ENCODE measurements at regions not wholly inside any gene's neighbourhood (a gene's known extent, or its start where the extent isn't known, plus 50 kb on each side); places are given as distances from the start of the nearest gene placed in this dataset.

DNA sequence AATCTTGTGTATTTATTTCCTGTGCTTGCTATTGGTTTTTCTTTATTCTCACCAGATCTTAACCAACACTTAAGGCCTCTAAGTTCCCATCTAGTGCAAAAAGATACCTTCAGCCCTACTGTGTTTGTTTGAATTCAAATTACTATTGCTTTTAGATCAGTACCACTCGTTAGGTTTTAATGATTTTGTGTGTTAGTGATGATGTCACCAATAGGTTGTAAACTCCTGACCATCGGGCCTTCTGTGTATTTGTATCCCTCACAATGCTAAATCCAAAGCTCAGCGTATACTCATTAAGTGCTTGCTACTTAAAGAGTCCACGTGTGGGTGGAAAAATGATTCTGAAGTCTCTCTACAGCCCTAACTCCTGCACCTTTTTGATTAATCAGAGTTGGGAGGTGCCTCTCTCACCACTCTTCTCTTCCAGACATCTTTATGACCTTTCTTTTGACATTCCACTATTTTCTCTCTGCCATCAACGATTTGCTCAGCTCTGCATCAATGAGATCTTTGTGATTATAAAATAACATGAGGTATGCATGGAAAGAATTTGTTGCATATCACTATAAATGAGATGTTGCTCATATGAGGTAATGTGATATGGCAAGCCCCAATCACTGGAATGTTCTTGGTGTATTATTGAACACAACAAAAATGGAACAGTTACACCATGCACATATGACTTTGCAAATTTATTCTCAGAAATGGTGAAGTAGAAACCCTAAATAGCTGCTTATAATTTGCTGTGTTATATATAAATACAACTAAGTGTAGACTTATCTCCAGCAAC lies 55.1 kb upstream of the LAMA2 start:
- Histone ChIP-seq H3K9me3 (ENCODE audit: control insufficient read depth, insufficient read depth, low read length) (peaks cover 9% of the 10 kb centered on the region), H3K36me3 (ENCODE audit: control insufficient read depth, insufficient read depth, low read length) (no peaks in the 10 kb centered on the region), H3K9ac (ENCODE audit: low read depth, low read length) (no peak overlapping the region), H3K27ac (ENCODE audit: low read depth, low read length) (no peak overlapping the region), H3K4me1 (ENCODE audit: control insufficient read depth, insufficient read depth, low read length) (no peaks in the 10 kb centered on the region), H3K4me3 (ENCODE audit: low read depth, low read length) (no peak overlapping the region), H3K27me3 (ENCODE audit: control insufficient read depth, insufficient read depth, low read length) (no peaks in the 10 kb centered on the region)

DNA sequence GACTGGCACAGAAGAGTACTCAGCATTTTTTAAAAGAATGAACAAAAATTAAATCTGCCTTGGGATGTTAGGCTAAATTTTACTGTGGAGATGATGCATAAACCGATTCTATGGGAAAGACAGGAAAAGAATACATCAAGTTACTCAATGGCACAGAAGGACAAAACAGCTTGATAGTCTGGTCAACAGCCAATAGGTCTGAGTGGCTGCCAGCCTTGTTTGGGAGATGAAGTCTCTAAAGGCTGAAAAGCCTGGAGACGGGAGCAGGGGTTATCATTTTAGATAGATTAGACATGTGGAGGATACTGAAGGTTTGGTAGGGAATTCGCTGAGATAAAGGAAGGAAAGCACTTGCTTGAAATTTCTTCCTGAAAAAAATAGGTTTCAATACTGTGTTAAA lies 56.3 kb upstream of the LAMA2 start:
- Histone ChIP-seq H3K4me1 (ENCODE audit: control insufficient read depth, insufficient read depth, low read length) (no peaks in the 10 kb centered on the region), H3K4me3 (ENCODE audit: low read depth, low read length) (no peak overlapping the region), H3K27ac (ENCODE audit: low read depth, low read length) (no peak overlapping the region), H3K27me3 (ENCODE audit: control insufficient read depth, insufficient read depth, low read length) (no peaks in the 10 kb centered on the region), H3K36me3 (ENCODE audit: control insufficient read depth, insufficient read depth, low read length) (no peaks in the 10 kb centered on the region), H3K9me3 (ENCODE audit: control insufficient read depth, insufficient read depth, low read length) (peaks cover 9% of the 10 kb centered on the region), H3K9ac (ENCODE audit: low read depth, low read length) (no peak overlapping the region)

DNA sequence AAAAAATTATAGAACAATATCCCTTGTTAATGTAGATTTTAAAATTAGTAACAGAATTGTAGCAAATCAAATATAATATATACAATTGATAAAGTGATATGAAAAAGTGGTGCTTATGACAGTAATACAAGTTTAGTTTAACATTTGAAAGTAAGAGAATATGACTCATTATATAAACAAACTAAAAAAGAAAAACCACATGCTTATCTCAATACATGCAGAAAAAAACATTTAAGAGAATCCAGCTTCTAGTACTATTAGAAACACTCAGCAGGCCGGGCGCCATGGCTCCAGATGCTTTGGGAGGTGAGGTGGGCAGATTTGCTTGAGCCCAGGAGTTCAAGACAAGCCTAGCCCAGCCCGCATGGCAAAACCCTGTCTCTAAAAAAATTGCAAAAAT lies 60.7 kb upstream of the LAMA2 start:
- H3K27me3 ChIP-seq (ENCODE audit: control insufficient read depth, insufficient read depth, low read length): no peaks in the 10 kb centered on the region
- no peak overlapping the region for H3K27ac ChIP-seq (ENCODE audit: low read depth, low read length)
- no peak overlapping the region for H3K9ac ChIP-seq (ENCODE audit: low read depth, low read length)
- H3K9me3 ChIP-seq (ENCODE audit: control insufficient read depth, insufficient read depth, low read length): no peaks in the 10 kb centered on the region
- H3K4me1 ChIP-seq (ENCODE audit: control insufficient read depth, insufficient read depth, low read length): no peaks in the 10 kb centered on the region
- H3K4me3 ChIP-seq (ENCODE audit: low read depth, low read length): no peak overlapping the region
- no peaks in the 10 kb centered on the region for H3K36me3 ChIP-seq (ENCODE audit: control insufficient read depth, insufficient read depth, low read length)

DNA sequence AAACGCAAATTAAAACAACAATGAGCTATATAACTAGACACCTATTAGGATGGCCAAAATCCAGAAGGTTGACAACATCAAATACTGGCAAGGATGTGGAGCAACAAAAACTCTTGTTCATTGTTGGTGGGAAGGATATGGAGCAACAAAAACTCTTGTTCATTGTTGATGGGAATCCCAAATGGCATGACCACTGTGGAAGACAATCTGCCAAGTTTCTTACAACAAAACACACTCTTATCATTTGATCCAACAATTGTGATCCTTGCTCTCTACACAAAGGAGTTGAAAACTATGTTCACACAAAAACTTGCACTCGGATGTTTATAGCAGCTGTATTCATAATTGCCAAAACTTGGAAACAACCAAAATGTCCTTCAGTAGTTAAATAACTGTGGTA lies 61.8 kb upstream of the LAMA2 start:
- Histone ChIP-seq H3K27ac (ENCODE audit: low read depth, low read length) (no peak overlapping the region), H3K36me3 (ENCODE audit: control insufficient read depth, insufficient read depth, low read length) (no peaks in the 10 kb centered on the region), H3K9me3 (ENCODE audit: control insufficient read depth, insufficient read depth, low read length) (no peaks in the 10 kb centered on the region)

DNA sequence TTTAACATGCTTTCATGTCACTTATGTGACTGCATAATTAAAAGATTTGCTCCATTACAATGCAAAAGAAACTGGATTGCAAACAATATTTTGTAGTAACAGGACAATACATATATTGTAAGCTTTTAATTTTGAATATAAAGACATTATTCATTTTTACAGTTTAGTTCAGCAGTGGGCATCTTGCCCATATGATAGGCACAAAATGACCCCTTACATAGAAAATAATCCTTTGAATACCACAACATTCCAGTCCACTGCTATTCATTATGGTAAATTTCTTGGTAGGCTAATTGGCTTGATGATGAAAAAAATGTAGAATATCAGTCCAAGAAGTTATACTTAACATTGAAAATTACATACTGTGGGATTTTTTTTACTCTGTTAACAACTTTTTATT lies 74.1 kb upstream of the LAMA2 start:
- Histone ChIP-seq H3K36me3 (ENCODE audit: control insufficient read depth, insufficient read depth, low read length) (no peaks in the 10 kb centered on the region), H3K9me3 (ENCODE audit: control insufficient read depth, insufficient read depth, low read length) (no peaks in the 10 kb centered on the region), H3K27me3 (ENCODE audit: control insufficient read depth, insufficient read depth, low read length) (no peaks in the 10 kb centered on the region), H3K4me3 (ENCODE audit: low read depth, low read length) (no peak overlapping the region), H3K4me1 (ENCODE audit: control insufficient read depth, insufficient read depth, low read length) (no peaks in the 10 kb centered on the region), H3K9ac (ENCODE audit: low read depth, low read length) (no peak overlapping the region), H3K27ac (ENCODE audit: low read depth, low read length) (no peak overlapping the region)

More for the DNA sequence above, 61.8 kb upstream of the LAMA2 start:
- H3K9ac ChIP-seq (ENCODE audit: low read depth, low read length): no peak overlapping the region
- H3K27me3 ChIP-seq (ENCODE audit: control insufficient read depth, insufficient read depth, low read length): no peaks in the 10 kb centered on the region
- no peak overlapping the region for H3K4me3 ChIP-seq (ENCODE audit: low read depth, low read length)
- H3K4me1 ChIP-seq (ENCODE audit: control insufficient read depth, insufficient read depth, low read length): no peaks in the 10 kb centered on the region

DNA sequence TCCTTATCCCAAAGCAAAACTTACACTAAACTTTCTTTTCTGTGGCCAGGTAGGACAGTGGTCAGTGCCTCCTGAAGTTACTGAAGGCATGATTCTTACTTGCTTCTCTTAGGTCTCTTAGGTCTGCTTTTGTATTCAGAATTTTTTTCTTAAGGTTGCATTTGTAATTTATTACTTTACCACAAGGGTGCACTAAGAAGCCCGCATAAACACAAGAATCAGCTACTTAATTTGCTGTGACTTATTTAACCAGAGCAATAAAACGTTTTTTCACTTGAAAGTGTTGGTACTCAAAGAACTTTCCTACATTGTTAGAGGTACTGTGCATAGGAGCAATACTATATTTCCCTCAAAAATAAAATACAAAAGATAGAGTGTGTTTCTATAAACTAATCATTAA lies 75.4 kb upstream of the LAMA2 start:
- H3K9ac ChIP-seq (ENCODE audit: low read depth, low read length): no peak overlapping the region
- H3K4me1 ChIP-seq (ENCODE audit: control insufficient read depth, insufficient read depth, low read length): no peaks in the 10 kb centered on the region
- H3K27me3 ChIP-seq (ENCODE audit: control insufficient read depth, insufficient read depth, low read length): no peaks in the 10 kb centered on the region
- no peaks in the 10 kb centered on the region for H3K9me3 ChIP-seq (ENCODE audit: control insufficient read depth, insufficient read depth, low read length)
- no peaks in the 10 kb centered on the region for H3K36me3 ChIP-seq (ENCODE audit: control insufficient read depth, insufficient read depth, low read length)
- no peak overlapping the region for H3K4me3 ChIP-seq (ENCODE audit: low read depth, low read length)
- no peak overlapping the region for H3K27ac ChIP-seq (ENCODE audit: low read depth, low read length)

DNA sequence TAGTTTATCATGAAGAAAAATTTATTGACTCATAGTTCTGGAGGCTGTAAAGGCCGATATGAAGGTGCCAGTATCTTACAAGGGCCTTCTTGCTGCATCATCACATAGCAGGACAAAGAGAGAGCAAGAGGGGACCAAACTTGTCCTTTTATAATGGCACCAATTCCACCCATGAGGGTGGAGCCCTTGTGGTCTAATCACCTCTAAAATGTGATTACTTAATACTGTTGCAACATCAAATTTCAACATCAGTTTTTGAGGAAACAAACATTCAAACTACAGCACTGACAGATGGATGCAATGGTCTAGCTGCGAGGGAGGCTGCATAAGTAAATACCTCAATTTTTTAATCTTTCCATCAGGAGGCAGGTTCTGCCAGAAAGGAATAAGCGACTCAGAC lies 76.7 kb upstream of the LAMA2 start:
- H3K9me3 ChIP-seq (ENCODE audit: control insufficient read depth, insufficient read depth, low read length): no peaks in the 10 kb centered on the region
- H3K27ac ChIP-seq (ENCODE audit: low read depth, low read length): no peak overlapping the region
- H3K4me3 ChIP-seq (ENCODE audit: low read depth, low read length): no peak overlapping the region
- H3K9ac ChIP-seq (ENCODE audit: low read depth, low read length): no peak overlapping the region
- no peaks in the 10 kb centered on the region for H3K4me1 ChIP-seq (ENCODE audit: control insufficient read depth, insufficient read depth, low read length)
- no peaks in the 10 kb centered on the region for H3K27me3 ChIP-seq (ENCODE audit: control insufficient read depth, insufficient read depth, low read length)
- H3K36me3 ChIP-seq (ENCODE audit: control insufficient read depth, insufficient read depth, low read length): no peaks in the 10 kb centered on the region

DNA sequence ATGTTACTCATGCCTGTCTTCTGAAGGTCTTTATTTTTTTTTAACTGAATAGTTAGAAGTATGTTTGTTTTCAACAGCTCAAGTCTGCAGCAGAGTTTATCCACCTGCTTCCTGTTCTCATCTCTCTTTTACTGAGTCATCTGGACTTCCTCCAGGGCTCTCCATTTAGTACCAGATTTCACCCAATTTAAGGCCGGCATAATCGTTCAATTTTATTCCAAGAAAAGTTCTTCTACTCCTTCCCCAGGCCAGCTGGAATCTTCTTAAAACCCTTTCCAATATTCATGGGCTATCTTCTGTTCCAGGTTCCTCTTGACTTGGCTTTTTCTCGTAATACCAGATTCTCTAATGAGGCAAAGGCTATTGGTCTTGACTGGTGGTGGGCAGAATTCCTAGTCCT lies 79.0 kb upstream of the LAMA2 start:
- no peaks in the 10 kb centered on the region for H3K4me1 ChIP-seq (ENCODE audit: control insufficient read depth, insufficient read depth, low read length)
- no peaks in the 10 kb centered on the region; the same call in 1 of the 2 replicates for H3K9me3 ChIP-seq (ENCODE audit: control insufficient read depth, insufficient read depth, low read length)
- no peak overlapping the region for H3K9ac ChIP-seq (ENCODE audit: low read depth, low read length)
- no peak overlapping the region for H3K4me3 ChIP-seq (ENCODE audit: low read depth, low read length)
- no peak overlapping the region for H3K27ac ChIP-seq (ENCODE audit: low read depth, low read length)
- H3K27me3 ChIP-seq (ENCODE audit: control insufficient read depth, insufficient read depth, low read length): no peaks in the 10 kb centered on the region
- no peaks in the 10 kb centered on the region for H3K36me3 ChIP-seq (ENCODE audit: control insufficient read depth, insufficient read depth, low read length)

DNA sequence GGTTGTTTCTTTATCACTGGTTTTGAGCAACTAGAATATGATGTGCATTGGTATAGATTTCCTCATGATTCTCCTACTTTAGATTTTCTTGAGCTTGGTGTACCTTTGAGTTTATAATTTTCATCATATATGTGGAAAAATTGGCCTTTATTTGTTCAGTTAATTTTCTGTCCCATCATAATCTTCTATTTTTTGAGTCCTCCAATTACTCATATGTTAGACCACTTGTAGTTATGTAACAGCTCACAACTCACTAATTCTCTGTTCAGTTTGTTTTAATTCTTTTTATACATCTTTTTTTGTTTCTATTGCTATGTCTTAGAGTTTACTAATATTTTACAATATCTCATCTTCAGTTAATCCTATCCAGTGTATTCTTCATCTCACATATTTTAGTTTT lies 81.3 kb upstream of the LAMA2 start:
- Histone ChIP-seq H3K36me3 (ENCODE audit: control insufficient read depth, insufficient read depth, low read length) (no peaks in the 10 kb centered on the region), H3K4me3 (ENCODE audit: low read depth, low read length) (no peak overlapping the region), H3K9me3 (ENCODE audit: control insufficient read depth, insufficient read depth, low read length) (no peaks in the 10 kb centered on the region; the same call in 1 of the 2 replicates), H3K27ac (ENCODE audit: low read depth, low read length) (no peak overlapping the region), H3K9ac (ENCODE audit: low read depth, low read length) (no peak overlapping the region), H3K27me3 (ENCODE audit: control insufficient read depth, insufficient read depth, low read length) (no peaks in the 10 kb centered on the region), H3K4me1 (ENCODE audit: control insufficient read depth, insufficient read depth, low read length) (no peaks in the 10 kb centered on the region)

DNA sequence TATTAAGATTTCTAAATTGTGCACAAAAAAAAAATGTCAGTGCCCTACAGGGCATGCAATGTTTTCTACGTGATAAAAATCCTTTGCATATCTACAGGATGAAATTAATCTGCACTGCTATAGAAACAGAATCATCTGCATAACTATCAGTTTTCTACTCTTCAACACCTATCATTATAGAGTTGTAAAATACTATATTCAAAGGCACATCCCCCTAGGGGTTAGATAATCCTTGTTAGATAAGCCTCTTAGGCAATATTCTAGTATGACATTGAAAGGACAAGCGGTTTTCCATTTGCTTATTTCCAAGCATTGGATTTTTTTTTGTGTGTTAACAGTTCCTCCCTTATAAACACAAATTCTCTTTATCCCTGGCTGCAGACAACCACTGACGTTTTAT lies 98.7 kb upstream of the LAMA2 start:
- Histone ChIP-seq H3K27me3 (ENCODE audit: control insufficient read depth, insufficient read depth, low read length) (no peaks in the 10 kb centered on the region), H3K9me3 (ENCODE audit: control insufficient read depth, insufficient read depth, low read length) (no peaks in the 10 kb centered on the region), H3K9ac (ENCODE audit: low read depth, low read length) (no peak overlapping the region), H3K4me3 (ENCODE audit: low read depth, low read length) (no peak overlapping the region), H3K36me3 (ENCODE audit: control insufficient read depth, insufficient read depth, low read length) (no peaks in the 10 kb centered on the region), H3K4me1 (ENCODE audit: control insufficient read depth, insufficient read depth, low read length) (peaks cover 23% of the 10 kb centered on the region), H3K27ac (ENCODE audit: low read depth, low read length) (no peak overlapping the region)

DNA sequence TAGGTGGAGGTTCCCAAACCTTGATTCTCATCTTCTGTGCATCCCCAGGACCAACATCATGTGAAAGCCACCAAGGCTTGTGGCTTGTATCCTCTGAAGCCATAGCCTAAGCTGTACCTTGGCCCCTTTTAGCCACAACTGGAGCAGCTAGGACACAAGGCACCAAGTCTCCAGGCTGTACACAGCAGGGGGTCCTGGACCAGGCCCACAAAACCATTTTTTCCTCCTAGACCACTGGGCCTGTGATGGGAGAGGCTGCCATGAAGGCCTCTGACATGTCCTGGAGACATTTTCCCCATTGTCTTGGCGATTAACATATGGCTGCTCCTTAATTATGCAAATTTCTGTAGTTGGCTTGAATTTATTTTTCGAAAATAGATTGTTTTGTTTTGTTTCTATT lies 114.8 kb upstream of the LAMA2 start:
- no peak overlapping the region for H3K9ac ChIP-seq (ENCODE audit: low read depth, low read length)
- H3K9me3 ChIP-seq (ENCODE audit: control insufficient read depth, insufficient read depth, low read length): peaks cover 20% of the 10 kb centered on the region
- H3K36me3 ChIP-seq (ENCODE audit: control insufficient read depth, insufficient read depth, low read length): no peaks in the 10 kb centered on the region
- peaks cover 7% of the 10 kb centered on the region for H3K4me1 ChIP-seq (ENCODE audit: control insufficient read depth, insufficient read depth, low read length)
- H3K27me3 ChIP-seq (ENCODE audit: control insufficient read depth, insufficient read depth, low read length): no peaks in the 10 kb centered on the region
- H3K4me3 ChIP-seq (ENCODE audit: low read depth, low read length): no peak overlapping the region
- H3K27ac ChIP-seq (ENCODE audit: low read depth, low read length): no peak overlapping the region

All from HUES48 (cell line).